D721Med (cell line): ENCODE measurements at regions not wholly inside any gene's neighbourhood (a gene's known extent, or its start where the extent isn't known, plus 50 kb on each side); places are given as distances from the start of the nearest gene placed in this dataset.

Experiments
- DNase-seq: peaks from one replicate; pipeline ENCODE4 v3.0.0; 2011; ENCODE audit warnings: low spot score; ENCODE audit not compliant: insufficient read length
- FAIRE-seq: peaks from 2 replicates; lab custom pipeline; 2011; peaks lifted over from hg19 to GRCh38; lab: Jason Lieb, UNC
- TF ChIP-seq, protein P1 (sequence below): IDR thresholded peaks from 2 replicates; pipeline ENCODE4 v1.5.1; 2012; ENCODE audit warnings: mild to moderate bottlenecking, control low read depth; ENCODE audit not compliant: insufficient read depth; ENCODE audit errors: missing control alignments

GRCh38 chr11:116250155-116250554 is 522.6 kb downstream of the BUD13 start:
- DNase-seq, result no peak
- TF ChIP-seq, protein P1, sequence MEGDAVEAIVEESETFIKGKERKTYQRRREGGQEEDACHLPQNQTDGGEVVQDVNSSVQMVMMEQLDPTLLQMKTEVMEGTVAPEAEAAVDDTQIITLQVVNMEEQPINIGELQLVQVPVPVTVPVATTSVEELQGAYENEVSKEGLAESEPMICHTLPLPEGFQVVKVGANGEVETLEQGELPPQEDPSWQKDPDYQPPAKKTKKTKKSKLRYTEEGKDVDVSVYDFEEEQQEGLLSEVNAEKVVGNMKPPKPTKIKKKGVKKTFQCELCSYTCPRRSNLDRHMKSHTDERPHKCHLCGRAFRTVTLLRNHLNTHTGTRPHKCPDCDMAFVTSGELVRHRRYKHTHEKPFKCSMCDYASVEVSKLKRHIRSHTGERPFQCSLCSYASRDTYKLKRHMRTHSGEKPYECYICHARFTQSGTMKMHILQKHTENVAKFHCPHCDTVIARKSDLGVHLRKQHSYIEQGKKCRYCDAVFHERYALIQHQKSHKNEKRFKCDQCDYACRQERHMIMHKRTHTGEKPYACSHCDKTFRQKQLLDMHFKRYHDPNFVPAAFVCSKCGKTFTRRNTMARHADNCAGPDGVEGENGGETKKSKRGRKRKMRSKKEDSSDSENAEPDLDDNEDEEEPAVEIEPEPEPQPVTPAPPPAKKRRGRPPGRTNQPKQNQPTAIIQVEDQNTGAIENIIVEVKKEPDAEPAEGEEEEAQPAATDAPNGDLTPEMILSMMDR, result no peak
- no peak for FAIRE-seq

- DNase-seq, result no peak
- FAIRE-seq, result no peak
- TF ChIP-seq, protein P1, result no peak
Measured at GRCh38 chr11:116249561-116249960, 523.2 kb downstream of the BUD13 start.

- TF ChIP-seq, protein P1, result no peak
- no peak for DNase-seq
- FAIRE-seq, result no peak
Measured at GRCh38 chr11:116244889-116245288, 527.9 kb downstream of the BUD13 start.

DNA sequence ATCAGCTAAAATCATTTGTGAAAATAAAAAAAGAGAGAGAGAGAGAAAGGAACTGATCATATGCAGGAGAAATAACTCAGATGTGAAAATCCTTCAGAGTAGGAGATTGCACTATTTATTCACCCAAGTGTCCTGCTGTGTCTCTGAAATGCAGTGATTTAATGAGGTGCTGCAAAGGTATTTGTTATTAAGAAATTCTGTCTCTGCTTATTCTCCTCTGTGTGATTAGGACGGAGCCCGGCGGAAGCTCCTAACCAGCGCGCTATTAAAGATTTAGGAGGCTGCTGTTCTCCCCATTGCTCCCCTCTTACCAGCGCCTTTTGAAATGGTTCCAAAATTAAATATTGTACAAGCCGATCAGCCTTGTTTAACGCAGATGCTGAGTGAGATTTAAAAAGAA is 528.3 kb downstream of the BUD13 start:
- TF ChIP-seq, protein P1, result no peak
- DNase-seq, result no peak
- no peak for FAIRE-seq

GRCh38 chr11:116243991-116244390 is 528.8 kb downstream of the BUD13 start:
- no peak for FAIRE-seq
- DNase-seq, result no peak
- TF ChIP-seq, protein P1, result no peak

GRCh38 chr11:116242006-116242405 is 530.8 kb downstream of the BUD13 start:
- no peak for DNase-seq
- FAIRE-seq, result no peak
- TF ChIP-seq, protein P1, result no peak

DNA sequence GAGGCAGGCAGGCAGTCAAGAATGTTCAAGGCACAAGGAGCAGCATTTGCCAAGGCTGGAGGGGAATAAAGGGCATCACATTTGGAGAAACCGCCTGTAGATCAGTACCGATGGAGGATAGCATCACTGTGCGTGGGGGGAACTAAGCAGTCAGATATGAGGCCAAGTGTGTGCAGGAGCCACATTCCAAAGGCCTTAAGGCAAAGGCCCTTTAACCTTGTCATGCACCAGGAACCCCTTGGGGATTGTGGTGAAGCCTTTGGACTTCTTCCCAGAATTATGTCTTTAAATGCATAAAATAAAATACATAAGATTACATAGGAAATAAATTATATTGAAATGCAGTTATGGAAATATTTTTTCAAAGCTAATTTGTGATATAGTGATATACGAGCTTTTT is 532.1 kb downstream of the BUD13 start:
- DNase-seq, result no peak
- FAIRE-seq, result no peak
- TF ChIP-seq, protein P1, result no peak
